GM21447 (cell line): ENCODE measurements at regions not wholly inside any gene's neighbourhood (a gene's known extent, or its start where the extent isn't known, plus 50 kb on each side); places are given as distances from the start of the nearest gene placed in this dataset.

Experiments
- ATAC-seq: cut with Tn5 transposase; IDR thresholded peaks from one replicate; pipeline ENCODE4 v1.9.1; 2021; ENCODE audit not compliant: unreplicated experiment

DNA sequence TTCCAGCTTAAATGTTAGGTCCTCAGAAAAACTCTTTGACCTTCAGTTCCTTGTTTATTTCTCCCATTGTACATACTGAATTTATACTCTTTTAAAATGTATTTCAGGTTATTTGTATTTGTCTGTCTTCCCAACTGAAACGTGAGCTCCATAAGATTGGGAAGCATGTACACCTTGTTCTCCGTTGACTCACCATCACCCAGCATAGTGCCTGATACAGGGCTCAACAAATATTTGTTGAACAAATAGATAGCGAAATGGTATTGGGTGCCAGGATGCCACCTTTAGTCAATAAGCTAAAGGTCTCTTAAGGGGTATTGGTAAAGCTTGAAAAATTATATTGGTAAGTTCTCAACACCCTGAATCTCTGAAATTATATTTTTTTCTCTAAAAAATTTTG, 1841.3 kb upstream of the CELF4 start:
- ATAC-seq, result no peak

DNA sequence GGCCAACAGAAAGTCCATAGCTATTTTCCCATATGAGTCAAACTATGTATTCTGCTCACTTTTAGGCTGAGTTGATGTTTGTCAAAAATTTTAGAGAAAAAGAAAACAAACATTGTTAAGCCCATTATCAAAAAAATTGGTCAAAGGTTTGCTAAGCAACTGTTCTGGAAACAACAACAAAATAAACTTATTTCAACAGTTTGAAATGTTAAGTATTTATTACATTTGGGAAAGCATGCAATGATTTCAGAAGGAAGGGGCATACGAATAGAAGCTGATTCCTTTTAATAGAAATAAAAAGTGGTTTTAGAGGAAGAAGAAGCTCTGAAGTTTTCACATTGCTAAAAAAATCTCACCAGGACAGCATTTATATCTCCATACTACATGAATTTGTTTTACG, 1837.5 kb upstream of the CELF4 start:
- ATAC-seq, result no peak

DNA sequence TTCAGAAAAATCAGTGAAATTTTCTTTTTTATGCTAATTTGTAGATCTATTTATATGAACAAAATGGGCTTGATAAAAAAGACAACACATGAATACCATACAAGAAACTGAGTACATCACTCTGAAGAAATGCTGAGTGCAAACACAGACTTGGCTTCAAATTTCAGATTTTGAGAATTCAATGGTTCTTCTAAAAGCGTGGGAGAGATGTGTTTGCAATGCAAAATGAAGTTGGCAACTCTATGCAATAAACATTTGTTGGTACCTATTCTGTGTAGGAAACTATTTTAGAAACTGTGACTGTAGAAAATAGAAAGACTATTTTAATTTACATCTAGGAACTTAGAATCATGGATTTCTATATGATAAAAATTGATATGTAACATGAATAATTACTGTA, 1834.1 kb upstream of the CELF4 start:
- no peak for ATAC-seq

DNA sequence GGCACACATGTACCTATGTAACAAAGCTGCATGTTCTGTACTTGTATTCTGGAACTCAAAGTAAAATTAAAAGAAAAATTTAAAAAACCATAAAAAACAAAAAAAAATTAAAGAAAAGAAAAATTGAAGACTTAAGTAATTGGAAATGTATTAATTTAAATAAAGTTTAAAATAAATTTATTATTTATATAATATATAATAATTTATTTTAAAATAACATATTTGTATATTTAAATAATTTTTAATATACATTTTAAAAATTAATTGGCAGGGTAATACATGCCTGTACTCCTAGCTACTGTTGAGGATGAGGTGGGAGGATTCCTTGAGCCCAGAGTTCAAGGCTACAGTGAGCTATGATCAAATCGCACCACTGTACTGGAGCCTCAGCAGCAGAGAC, 1830.6 kb upstream of the CELF4 start:
- ATAC-seq, result no peak

DNA sequence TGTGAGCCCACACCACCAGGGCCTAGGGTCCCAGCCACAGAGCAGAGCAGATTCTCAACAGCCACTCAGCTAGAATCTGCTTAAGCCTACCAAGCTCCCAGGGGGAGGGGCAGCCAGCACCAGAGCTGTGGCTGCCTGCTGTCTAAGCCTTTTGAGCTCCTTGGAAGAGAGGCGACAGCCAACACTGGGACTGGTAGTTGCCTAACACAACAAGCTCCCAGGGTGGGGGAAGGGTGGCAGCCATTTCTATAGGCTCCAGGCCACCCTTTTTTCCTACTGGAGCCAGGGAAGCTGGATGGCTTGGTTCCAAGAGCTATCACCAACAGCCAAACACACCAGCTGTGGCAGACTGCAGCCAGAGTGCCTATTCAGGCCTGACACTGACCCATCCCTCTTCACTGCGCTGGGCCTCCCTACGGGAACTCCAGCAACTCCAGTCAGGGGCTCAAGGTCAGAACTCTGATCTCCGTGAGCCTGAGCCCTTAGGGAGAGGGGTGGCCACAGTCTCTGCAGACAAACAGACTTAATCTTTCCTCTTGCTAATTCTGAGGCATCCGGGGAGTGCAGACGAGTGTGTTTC, 1824.3 kb upstream of the CELF4 start:
- ATAC-seq, result no peak

DNA sequence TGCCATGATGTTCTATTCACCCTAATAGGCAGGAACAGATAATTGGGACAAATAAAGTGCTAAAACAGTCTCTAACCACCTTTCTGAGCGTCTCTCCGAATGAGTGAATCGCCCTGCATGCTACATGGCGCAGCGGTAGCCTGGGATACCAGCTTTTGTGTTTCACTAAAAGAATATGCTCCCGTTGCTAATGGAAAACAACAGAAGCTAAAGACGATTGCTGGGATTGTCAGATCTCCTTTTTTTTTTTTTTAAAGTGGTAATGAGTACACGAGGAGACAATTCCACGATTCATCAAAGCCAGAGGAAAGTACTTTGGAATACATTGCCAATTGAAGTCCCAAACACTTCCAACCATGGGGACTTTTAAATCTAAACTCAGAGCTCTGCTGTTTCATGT, 1815.3 kb upstream of the CELF4 start:
- no peak for ATAC-seq

DNA sequence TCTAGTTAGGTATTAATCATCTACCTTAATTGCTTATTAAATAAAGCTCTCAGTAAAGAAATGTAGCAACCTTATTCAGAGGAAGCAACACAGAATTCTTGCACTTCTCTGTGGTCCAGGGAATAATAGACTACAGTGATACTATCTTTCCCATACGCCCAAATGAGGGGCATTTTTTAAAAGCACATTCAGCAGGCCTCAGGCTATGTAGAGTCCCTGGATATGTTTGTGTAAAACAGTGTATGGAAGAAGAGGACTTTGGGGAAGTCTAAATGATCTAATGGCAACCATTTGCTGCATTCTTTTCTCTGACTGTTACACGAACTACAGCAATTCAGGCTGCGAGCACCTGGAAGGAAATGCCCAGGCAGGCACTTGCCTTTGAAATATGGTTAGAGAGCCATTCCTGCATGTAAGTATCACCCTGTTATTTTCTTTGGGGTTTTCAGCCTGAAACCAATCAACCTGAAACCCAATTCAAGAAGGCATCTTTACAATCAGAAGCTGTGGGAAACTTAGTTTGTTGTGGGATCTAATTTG, 1814.7 kb upstream of the CELF4 start:
- no peak for ATAC-seq

DNA sequence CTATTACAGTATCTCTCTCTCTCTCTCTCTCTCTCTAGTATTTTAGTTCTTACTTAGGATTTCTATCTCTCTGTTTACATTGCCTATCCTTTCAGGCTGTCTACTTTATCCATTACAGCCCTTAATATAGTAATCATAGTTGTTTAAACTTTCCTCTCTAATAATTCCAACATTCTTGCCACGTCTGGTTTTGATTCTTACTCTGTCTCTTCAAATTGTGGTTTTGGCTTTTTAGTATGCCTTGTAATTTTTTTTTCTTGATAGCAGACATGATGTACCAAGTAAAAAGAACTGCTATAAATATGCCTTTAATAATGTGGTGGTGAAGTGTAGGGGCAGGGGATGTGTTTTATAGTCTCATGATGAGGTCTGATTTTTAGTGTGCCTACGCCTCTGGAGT, 1809.5 kb upstream of the CELF4 start:
- ATAC-seq, result no peak

DNA sequence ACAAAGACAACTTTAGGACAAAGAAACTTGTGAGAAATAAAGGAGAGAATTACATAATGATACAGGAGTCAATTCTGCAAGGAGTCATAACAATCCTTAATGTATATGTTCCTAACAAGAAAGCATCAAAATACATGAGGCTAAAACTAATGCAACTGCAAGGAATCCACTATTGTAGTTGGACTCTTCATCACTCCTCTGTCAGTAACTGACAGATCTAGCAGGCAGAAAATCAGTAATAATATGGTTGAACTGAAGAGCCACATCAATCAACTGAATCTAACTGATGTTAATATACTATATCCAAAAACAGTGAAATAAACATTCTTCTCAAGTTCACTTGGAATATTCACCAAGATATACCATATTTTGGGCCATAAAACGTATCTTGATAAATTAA, 1806.4 kb upstream of the CELF4 start:
- ATAC-seq, result no peak

DNA sequence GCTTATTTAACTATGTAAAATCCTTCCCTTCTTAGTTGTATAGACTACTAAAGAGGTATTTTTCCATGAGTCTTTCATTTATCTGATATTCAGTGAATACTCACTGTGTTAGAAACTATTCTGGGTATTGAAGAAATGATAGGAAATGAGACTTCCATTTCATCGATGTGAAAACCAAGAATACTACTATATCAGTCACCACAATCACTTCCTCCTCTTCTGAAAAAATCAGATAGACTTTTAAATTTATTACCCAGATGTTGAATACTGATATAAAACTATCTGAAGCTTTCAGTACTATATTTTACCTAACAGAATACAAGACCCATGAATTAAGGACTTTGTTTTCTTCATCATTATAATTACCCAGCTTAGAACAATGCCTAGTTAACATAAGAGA, 1801.1 kb upstream of the CELF4 start:
- ATAC-seq, result no peak

DNA sequence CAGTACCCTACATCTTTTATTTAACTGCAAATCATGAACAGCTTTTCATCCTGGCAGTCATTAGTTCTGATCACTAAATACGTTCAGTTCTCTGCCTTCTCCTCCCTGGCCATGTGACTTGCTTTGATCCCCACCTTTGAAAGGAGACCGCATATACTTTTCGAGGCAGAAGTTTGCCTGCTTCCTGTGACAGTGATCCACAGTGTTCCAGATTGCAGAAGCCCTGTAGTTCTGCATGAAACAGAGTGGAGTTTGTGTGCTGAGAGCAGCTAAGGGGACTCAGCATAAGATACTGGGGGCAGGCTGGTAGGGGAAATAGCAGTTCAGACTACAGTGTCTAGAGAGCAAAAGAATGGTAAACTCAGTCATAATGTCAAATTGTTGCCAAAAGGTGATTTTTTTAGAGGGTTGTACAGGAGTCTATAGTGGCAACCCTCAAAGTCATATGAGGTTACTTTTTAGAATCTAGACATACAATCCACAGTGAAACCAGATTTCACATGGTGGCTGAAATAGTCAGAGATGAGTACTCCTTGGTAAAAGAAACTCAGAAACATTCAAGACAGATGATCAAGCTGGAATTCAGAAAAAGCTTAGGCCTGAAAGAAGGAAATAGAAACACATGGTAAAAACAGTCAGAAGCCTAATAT, 1800.4 kb upstream of the CELF4 start:
- ATAC-seq, result no peak

DNA sequence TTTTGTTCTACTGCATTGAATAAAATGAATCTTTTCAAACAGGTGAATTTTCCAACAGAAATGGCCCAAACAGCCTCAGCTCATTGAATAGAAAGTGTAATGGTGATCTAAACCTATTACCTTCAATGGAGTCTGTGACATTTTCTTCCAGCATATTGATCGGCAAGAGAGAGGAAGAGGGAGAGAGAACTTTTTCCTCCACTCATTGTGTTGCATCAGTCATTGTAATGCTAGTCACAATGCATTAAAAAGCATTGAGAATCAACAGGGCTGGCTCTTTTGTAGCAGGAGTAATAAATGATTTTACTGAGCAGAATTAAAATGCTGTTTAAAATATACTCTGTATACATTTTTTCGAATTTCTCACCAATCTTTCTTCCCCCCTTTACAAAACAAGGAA, 1794.5 kb upstream of the CELF4 start:
- no peak for ATAC-seq

DNA sequence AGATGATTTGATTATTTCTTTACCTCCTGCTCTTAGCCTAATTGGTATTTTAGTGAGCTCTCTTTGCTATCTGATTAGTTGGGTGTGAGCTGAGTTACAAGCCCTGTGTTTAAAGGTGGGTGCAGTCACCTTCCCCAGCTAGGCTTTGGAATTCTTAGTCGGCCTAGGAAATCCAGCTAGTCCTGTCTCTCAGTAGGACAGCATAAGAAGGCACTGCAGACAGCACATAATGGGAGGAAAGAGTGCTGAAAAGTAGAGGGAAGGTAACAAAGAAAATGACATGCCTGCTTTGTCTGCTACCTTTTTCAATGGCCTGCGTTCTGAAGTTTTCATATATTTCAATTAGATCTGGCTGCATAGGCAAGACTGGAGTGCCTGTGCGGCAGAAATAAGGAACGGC, 1794.0 kb upstream of the CELF4 start:
- no peak for ATAC-seq

DNA sequence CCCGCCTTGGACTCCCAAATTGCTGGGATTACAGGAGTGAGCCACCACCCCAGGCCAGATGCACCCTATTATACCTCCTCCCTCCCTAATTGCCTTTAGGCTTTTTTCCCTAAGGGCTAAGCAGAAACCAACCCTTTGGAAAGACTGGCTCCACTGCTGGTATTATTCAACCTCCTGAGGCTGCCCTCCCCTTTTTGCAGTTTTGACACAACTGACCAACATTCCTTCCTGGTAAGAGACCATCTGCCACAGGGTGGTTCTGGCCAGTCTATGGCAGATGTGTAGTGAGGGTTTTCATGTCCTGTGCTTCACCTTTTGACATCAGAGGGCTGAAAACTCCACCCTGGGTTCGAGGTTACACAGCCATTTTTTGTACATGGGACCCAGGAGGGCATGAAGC, 1785.3 kb upstream of the CELF4 start:
- no peak for ATAC-seq

DNA sequence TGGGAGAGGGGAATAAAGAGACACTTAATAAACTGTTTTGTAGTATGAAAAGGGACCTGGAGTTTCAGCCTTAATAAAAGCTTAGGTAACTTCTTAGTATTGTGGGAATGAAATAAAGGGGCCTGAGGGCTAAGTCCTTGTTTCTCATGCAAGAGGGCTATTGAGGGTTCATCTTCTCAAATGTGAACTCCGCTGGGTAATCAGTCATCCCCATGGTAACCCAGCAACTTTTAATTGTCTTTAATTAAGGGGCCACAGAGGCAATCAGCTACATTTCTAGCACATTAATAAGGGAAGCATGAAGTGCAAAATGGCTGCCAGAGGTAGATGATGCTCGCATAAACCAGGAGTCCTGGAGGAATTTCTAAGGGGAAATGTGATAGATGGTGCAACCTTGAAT, 1784.2 kb upstream of the CELF4 start:
- no peak for ATAC-seq

DNA sequence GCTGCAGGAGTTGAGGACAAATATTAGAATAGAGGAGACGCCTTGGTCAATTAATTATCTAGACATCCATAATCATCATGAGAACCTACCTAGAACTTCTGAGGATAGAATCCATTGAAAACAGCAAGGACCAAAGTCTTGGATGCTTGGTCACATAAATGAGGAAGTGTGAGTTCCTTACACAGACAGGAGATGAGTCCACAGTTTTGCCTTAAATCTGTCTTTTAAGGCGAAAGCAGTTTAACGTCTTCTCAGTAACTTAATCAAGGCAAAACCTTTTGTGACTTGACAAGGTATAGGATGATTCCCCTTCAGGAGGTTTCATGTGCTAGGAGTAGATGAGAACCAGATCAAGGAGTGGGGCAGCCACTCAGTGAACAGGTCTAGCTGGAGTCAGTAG, 1783.2 kb upstream of the CELF4 start:
- no peak for ATAC-seq

DNA sequence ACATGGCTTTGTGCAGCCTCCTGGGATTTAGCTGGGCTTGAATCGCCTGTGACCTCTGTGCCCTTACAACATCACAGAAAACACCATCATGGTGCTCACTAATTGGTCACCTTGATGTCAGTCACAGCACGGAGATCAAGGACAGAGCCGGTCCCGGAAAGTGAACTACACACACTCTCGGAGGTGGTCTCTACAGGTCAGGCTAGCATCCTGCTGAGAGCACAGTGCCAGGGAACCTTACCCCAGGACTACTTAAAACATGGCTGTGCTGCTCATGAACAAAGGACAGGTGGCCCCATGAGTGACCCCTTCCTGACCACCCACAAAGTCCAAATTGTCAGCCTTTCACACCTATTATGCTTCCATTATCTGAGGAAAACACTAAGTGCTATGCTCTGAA, 1782.1 kb upstream of the CELF4 start:
- ATAC-seq, result no peak

DNA sequence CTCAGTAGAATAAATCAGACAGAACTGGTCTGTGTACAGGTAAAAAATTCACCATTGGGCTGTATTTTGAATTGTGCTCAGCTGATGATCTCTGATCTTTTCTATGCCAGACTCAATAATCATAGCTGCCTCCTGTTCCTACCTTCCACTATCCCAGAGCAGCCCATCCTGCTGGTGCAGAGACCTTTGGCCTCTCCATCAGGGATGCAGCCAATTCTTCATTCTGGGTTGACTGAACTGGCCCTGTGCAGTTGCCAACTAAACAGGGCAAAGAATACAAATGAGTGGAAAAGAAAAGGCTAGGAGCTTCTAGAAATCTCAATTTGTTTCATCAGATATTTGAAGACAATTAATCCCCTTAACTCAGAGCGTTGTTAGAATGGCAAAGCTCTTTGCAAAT, 1781.3 kb upstream of the CELF4 start:
- no peak for ATAC-seq

DNA sequence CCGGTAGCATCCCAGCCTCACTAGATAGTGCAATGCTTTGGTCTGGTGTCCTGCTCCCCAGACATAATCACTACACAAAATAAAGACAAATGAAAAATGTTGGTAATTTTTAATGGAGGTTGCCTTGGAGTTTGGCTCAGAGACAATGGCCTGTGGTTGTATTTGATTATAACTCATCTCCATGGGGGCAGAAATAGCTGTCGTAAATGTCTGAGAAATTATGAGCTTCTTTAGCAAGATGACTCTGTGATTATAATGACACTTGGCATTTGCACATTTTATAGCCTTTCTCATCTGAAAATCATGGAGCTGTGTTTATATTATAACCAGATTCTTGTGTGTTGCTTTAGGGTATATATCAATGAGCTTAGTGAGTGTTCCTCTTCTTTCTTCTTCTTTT, 1779.7 kb upstream of the CELF4 start:
- ATAC-seq, result no peak

DNA sequence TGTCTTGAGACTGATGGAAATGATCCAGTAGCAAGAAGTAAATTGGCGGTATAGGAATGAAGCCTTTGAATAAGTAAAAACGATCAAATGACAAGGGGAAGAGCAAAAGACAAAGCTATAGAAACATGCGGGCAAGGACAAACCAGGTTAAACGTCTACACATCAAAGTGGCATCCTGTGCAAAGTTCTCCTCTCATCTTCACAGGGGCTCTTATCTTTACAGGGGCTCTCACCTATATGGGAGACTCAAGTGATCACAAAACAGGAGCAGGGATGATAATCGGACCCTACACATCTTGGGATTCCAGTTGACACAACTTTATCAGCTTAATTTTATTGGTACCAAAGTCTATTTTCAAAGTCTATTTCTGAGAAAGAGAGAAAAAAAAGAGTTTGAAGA, 1778.9 kb upstream of the CELF4 start:
- ATAC-seq, result no peak

DNA sequence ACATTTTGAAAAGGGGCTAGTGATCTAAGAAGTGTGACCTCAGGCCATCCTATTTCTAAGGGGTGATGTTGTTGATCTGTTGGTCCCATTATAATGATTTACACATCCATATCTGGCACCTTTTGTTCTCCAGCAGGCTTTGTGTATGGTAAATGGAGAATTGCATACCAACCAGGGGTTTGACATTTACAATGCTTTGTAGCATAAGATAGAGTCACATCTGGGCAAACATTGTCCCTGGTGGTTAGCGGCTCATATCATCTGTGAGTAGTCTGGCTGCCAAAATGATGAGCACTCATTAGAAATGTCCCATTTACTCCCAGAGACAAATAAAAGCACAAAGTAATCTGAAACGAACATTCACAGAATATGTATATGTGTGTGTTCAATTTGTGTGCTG, 1775.5 kb upstream of the CELF4 start:
- ATAC-seq, result no peak

DNA sequence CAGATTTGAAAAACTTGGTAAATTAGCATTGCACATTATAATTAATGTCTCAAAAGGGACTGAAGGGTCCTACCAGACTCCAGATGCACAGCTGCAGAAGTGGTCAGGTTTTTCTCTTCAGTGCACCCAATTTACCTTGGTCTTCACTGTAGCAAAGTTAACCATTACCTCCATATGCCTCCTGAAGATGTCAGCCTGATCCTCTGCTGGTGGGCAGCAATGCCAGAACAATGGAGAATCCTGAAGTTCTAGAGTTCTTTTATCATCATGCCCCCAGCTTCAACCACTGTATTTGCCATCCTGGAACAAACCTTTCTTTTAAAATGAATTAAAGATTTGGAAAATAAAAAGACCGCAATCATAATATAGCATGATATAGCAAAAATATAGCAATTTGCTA, 1774.8 kb upstream of the CELF4 start:
- ATAC-seq, result no peak
